H1 (cell line): ENCODE measurements at regions not wholly inside any gene's neighbourhood (a gene's known extent, or its start where the extent isn't known, plus 50 kb on each side); places are given as distances from the start of the nearest gene placed in this dataset.

ENCODE experiments used
- CTCF ChIA-PET: fragments of 300-600 bp; sonication (Branson Sonifier 250); formaldehyde crosslinking; loops from one replicate; lab custom pipeline; 2021; ENCODE audit not compliant: partially characterized antibody; lab: Charles Lee
- POLR2A ChIA-PET: fragments of 300-600 bp; sonication (Branson Sonifier 250); formaldehyde crosslinking; loops from one replicate; lab custom pipeline; 2021; ENCODE audit warnings: inconsistent platforms; ENCODE audit not compliant: partially characterized antibody; lab: Charles Lee
- DNase-seq, 2 experiments: peaks; one replicate each; pipeline versions ENCODE4 v3.0.0 to v3.0.0-alpha.2; 2010 to 2022; ENCODE audit warnings: low spot score in 2 of 2, low read depth in 1 of 2, mixed read lengths in 1 of 2
- FAIRE-seq: peaks from 2 replicates; lab custom pipeline; 2011; peaks lifted over from hg19 to GRCh38; lab: Jason Lieb, UNC
- H2AFZ ChIP-seq: 2 replicates; pipeline ENCODE4 v1.8.1; 2012; ENCODE audit warnings: low read length, inconsistent platforms
- H2AK5ac ChIP-seq: 2 replicates; pipeline ENCODE4 v1.6.1; 2013; ENCODE audit warnings: low read depth, low read length
- H2BK120ac ChIP-seq: replicated peaks from 2 replicates; pipeline ENCODE3; 2013; ENCODE audit warnings: low read depth, low read length, inconsistent platforms
- H2BK12ac ChIP-seq: 2 replicates; pipeline ENCODE4 v1.6.1; 2013; ENCODE audit warnings: low read depth, low read length
- H2BK15ac ChIP-seq: 2 replicates; pipeline ENCODE4 v1.6.1; 2013; ENCODE audit warnings: low read length
- H2BK20ac ChIP-seq: 2 replicates; pipeline ENCODE4 v1.6.1; 2013; ENCODE audit warnings: low read length
- H2BK5ac ChIP-seq: 2 replicates; pipeline ENCODE4 v1.6.1; 2013; ENCODE audit warnings: low read depth, low read length
- H3K14ac ChIP-seq: 2 replicates; pipeline ENCODE4 v1.6.1; 2013; ENCODE audit warnings: inconsistent platforms; ENCODE audit not compliant: insufficient read length
- H3K18ac ChIP-seq: 2 replicates; pipeline ENCODE4 v1.6.1; 2013; ENCODE audit warnings: low read length; ENCODE audit errors: extremely low read depth
- H3K23ac ChIP-seq: 2 replicates; pipeline ENCODE4 v1.6.1; 2013; ENCODE audit warnings: inconsistent platforms; ENCODE audit not compliant: insufficient read length
- H3K23me2 ChIP-seq: 2 replicates; pipeline ENCODE4 v1.6.1; 2013; ENCODE audit warnings: low read depth, low read length
- H3K27ac ChIP-seq: 2 replicates; pipeline ENCODE4 v1.6.1; 2011; ENCODE audit warnings: low read depth, low read length, inconsistent platforms
- H3K27me3 ChIP-seq, 4 experiments: replicated peaks in 1 of 4; 1 replicate in 1 of 4; 2 replicates in 3 of 4; pipeline versions ENCODE4 v1.6.1 to v1.8.1; 2011 to 2013; ENCODE audit warnings: low read length in 3 of 4, mild to moderate bottlenecking in 3 of 4, inconsistent platforms in 2 of 4, mixed read lengths in 2 of 4, moderate library complexity in 1 of 4; ENCODE audit not compliant: control insufficient read depth in 3 of 4, insufficient read depth in 3 of 4; ENCODE audit errors: extremely low read depth in 1 of 4
- H3K36me3 ChIP-seq, 4 experiments: 2 replicates each; pipeline versions ENCODE4 v1.6.1 to v1.8.1; 2011 to 2013; ENCODE audit warnings: mild to moderate bottlenecking in 4 of 4, low read length in 3 of 4, moderate library complexity in 2 of 4, control low read depth in 1 of 4, inconsistent platforms in 1 of 4; ENCODE audit not compliant: insufficient read depth in 4 of 4, control insufficient read depth in 2 of 4
- H3K4ac ChIP-seq: replicated peaks from 2 replicates; pipeline ENCODE3; 2013; ENCODE audit warnings: low read length, low read depth, mixed read lengths, inconsistent platforms; ENCODE audit not compliant: insufficient read length
- H3K4me1 ChIP-seq, 4 experiments: replicated peaks in 1 of 4; 1 replicate in 1 of 4; 2 replicates in 3 of 4; pipeline versions ENCODE4 v1.6.1 to v1.8.1; 2011 to 2013; ENCODE audit warnings: low read length in 3 of 4, inconsistent platforms in 2 of 4, mixed read lengths in 1 of 4; ENCODE audit not compliant: insufficient read depth in 4 of 4, control insufficient read depth in 3 of 4
- H3K4me2 ChIP-seq, 2 experiments: 2 replicates each; pipeline versions ENCODE4 v1.6.1 to v1.8.1; 2011 to 2013; ENCODE audit warnings: low read depth in 2 of 2, low read length in 2 of 2, control low read depth in 1 of 2, inconsistent platforms in 1 of 2, mild to moderate bottlenecking in 1 of 2; ENCODE audit not compliant: insufficient read depth in 1 of 2
- H3K4me3 ChIP-seq, 4 experiments: fragments of 200-600, 300-600 bp in 1 of 4; sonication (generic), shearing (Covaris generic), sonication (Bioruptor Twin) in 1 of 4; 2 replicates each; pipeline versions ENCODE4 v1.5.1 to v1.8.1; 2011 to 2016; ENCODE audit warnings: low read length in 4 of 4, low read depth in 3 of 4, control low read depth in 2 of 4, inconsistent platforms in 2 of 4, mild to moderate bottlenecking in 2 of 4, mixed read lengths in 1 of 4, moderate library complexity in 1 of 4; ENCODE audit not compliant: insufficient read depth in 2 of 4; ENCODE audit errors: extremely low read depth in 1 of 4
- H3K56ac ChIP-seq: replicated peaks from 2 replicates; pipeline ENCODE3; 2013; ENCODE audit warnings: low read depth, mild to moderate bottlenecking, mixed read lengths, low read length, inconsistent platforms; ENCODE audit not compliant: insufficient read length
- H3K79me1 ChIP-seq: 2 replicates; pipeline ENCODE4 v1.6.1; 2013; ENCODE audit warnings: low read depth, low read length, control low read depth
- H3K79me2 ChIP-seq, 2 experiments: 2 replicates each; pipeline versions ENCODE4 v1.6.1 to v1.8.1; 2012 to 2013; ENCODE audit warnings: low read length in 2 of 2, mild to moderate bottlenecking in 2 of 2, inconsistent platforms in 1 of 2; ENCODE audit not compliant: insufficient read depth in 2 of 2, control insufficient read depth in 1 of 2
- H3K9ac ChIP-seq, 4 experiments: replicated peaks in 1 of 4; 1 replicate in 1 of 4; 2 replicates in 3 of 4; pipeline versions ENCODE4 v1.6.1 to v1.8.1; 2011 to 2013; ENCODE audit warnings: low read depth in 3 of 4, low read length in 3 of 4, control low read depth in 2 of 4, mild to moderate bottlenecking in 2 of 4, moderate library complexity in 2 of 4, inconsistent platforms in 1 of 4; ENCODE audit errors: extremely low read depth in 1 of 4
- H3K9me3 ChIP-seq, 2 experiments: 2 replicates each; pipeline versions ENCODE4 v1.6.1 to v1.8.1; 2012 to 2013; ENCODE audit warnings: mild to moderate bottlenecking in 2 of 2, moderate library complexity in 2 of 2, control low read depth in 1 of 2, inconsistent platforms in 1 of 2, low read depth in 1 of 2, low read length in 1 of 2, mixed read lengths in 1 of 2; ENCODE audit not compliant: insufficient read depth in 2 of 2
- H4K20me1 ChIP-seq, 2 experiments: replicated peaks in 1 of 2; 2 replicates each; pipeline versions ENCODE3 to v1.8.1; 2011 to 2013; ENCODE audit warnings: inconsistent platforms in 2 of 2, low read length in 2 of 2, mild to moderate bottlenecking in 1 of 2; ENCODE audit not compliant: insufficient read depth in 2 of 2, control insufficient read depth in 1 of 2
- H4K5ac ChIP-seq: 2 replicates; pipeline ENCODE4 v1.6.1; 2013; ENCODE audit warnings: low read length, low read depth, mixed read lengths, inconsistent platforms; ENCODE audit not compliant: insufficient read length
- H4K8ac ChIP-seq: 2 replicates; pipeline ENCODE4 v1.8.0; 2013; ENCODE audit warnings: mild to moderate bottlenecking, moderate library complexity, low read length, inconsistent platforms; ENCODE audit not compliant: insufficient read depth; ENCODE audit errors: extremely low read depth
- H4K91ac ChIP-seq: replicated peaks from 2 replicates; pipeline ENCODE3; 2013; ENCODE audit warnings: low read length, mixed read lengths, inconsistent platforms; ENCODE audit not compliant: insufficient read length
- ASH2L ChIP-seq: fragments of 200-600, 300-600 bp; sonication (generic); IDR thresholded peaks from one replicate; pipeline ENCODE4 v1.7.1; 2017; ENCODE audit warnings: low read length
- BACH1 ChIP-seq: IDR thresholded peaks from 2 replicates; pipeline ENCODE4 v1.6.1; 2012; ENCODE audit warnings: low read length, improper control_type of control experiment
- CEBPB ChIP-seq: IDR thresholded peaks from 2 replicates; pipeline ENCODE4 v1.6.1; 2012; ENCODE audit warnings: low read depth, low read length
- CHD1 ChIP-seq: IDR thresholded peaks from 2 replicates; pipeline ENCODE4 v1.6.1; 2012; ENCODE audit warnings: low read depth, low read length, improper control_type of control experiment
- CHD2 ChIP-seq: IDR thresholded peaks from 2 replicates; pipeline ENCODE4 v1.6.1; 2012; ENCODE audit warnings: low read length, improper control_type of control experiment
- HDAC6 ChIP-seq: IDR thresholded peaks from one replicate; pipeline ENCODE4 v1.7.1; 2012; ENCODE audit warnings: low read depth, mild to moderate bottlenecking, inconsistent platforms, low read length, moderate library complexity
- KDM5A ChIP-seq: fragments of 200-600 bp; IDR thresholded peaks from 2 replicates; pipeline ENCODE4 v1.7.1; 2012; ENCODE audit warnings: mild to moderate bottlenecking, low read length, inconsistent platforms, mixed read lengths
- MAFK ChIP-seq: IDR thresholded peaks from 2 replicates; pipeline ENCODE4 v1.6.1; 2012; ENCODE audit warnings: low read depth, mild to moderate bottlenecking, improper control_type of control experiment, low read length
- POLR2AphosphoS5 ChIP-seq: IDR thresholded peaks from 2 replicates; pipeline ENCODE4 v1.6.1; 2011; ENCODE audit warnings: low read depth, low read length
- SP2 ChIP-seq: IDR thresholded peaks from 2 replicates; pipeline ENCODE4 v1.6.1; 2012; ENCODE audit warnings: mild to moderate bottlenecking, low read length, inconsistent platforms
- SP4 ChIP-seq: IDR thresholded peaks from 2 replicates; pipeline ENCODE4 v1.6.1; 2012; ENCODE audit warnings: low read length, inconsistent platforms
- SRF ChIP-seq: IDR thresholded peaks from 2 replicates; pipeline ENCODE4 v1.6.1; 2011; ENCODE audit warnings: mild to moderate bottlenecking, low read depth, low read length, moderate library complexity
- TAF7 ChIP-seq: optimal IDR thresholded peaks from 2 replicates; pipeline ENCODE3; 2011; ENCODE audit warnings: low read depth, mild to moderate bottlenecking, inconsistent platforms, low read length, moderate library complexity, borderline replicate concordance
- TEAD4 ChIP-seq: IDR thresholded peaks from 2 replicates; pipeline ENCODE4 v1.6.1; 2012; ENCODE audit warnings: low read depth, low read length, inconsistent platforms, mixed read lengths
- YY1 ChIP-seq: IDR thresholded peaks from 2 replicates; pipeline ENCODE4 v1.6.1; 2011; ENCODE audit warnings: low read depth, mild to moderate bottlenecking, low read length
- WGBS, 2 experiments: shearing (Covaris generic) in 1 of 2; methylation state at CpG; one replicate each; pipeline versions ENCODE4 v1.1.6 to v1.1.7; 2013 to 2015; ENCODE audit warnings: low lambda C conversion rate in 2 of 2, mixed read lengths in 2 of 2, inconsistent platforms in 1 of 2, low coverage in 1 of 2, missing lambda C conversion rate in 1 of 2; ENCODE audit not compliant: insufficient replicate concordance in 2 of 2, insufficient coverage in 1 of 2, insufficient read length in 1 of 2; ENCODE audit errors: extremely low coverage in 1 of 2, missing lambda C conversion rate in 1 of 2; 5-methylcytosine and 5-hydroxymethylcytosine counted together

DNA sequence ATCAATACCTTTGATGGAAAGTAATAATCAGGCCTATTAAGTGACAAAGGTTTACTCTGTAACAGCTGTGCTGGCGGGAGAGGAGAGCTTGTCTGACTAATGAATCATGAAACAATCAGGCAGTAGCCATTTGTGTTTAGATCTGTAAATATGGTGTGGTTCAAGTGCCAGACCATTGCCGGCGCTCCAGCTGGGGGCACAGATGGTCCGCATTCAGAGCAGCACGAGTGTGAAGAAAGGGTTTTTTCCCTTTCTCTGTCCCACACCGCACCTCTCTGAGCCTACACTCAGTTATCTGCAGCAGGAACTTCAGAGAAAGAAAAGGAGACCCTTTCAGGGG lies 111.3 kb upstream of the PAQR3 start:
- Histone ChIP-seq H3K23ac (no peak overlapping the region), H2BK12ac (no peak overlapping the region), H2BK20ac (no peak overlapping the region), H4K91ac (no peak overlapping the region), H3K56ac (no peak overlapping the region), H2BK120ac (no peak overlapping the region), H2AK5ac (no peak overlapping the region), H3K14ac (no peak overlapping the region), H4K5ac (no peak overlapping the region), H3K4me2 (no peak overlapping the region), H3K23me2 (no peaks in the 10 kb centered on the region), H3K9ac (no peak overlapping the region), H3K4ac (no peak overlapping the region), H3K27me3 (no peaks in the 10 kb centered on the region), H2BK15ac (no peak overlapping the region), H3K18ac (no peak overlapping the region), H3K79me1 (no peaks in the 10 kb centered on the region), H3K79me2 (no peaks in the 10 kb centered on the region), H3K27ac (no peak overlapping the region), H3K4me3 (no peak overlapping the region), H3K9me3 (no peaks in the 10 kb centered on the region), H4K20me1 (no peaks in the 10 kb centered on the region), H2AFZ (peak overlapping the region; percentile 43; the same call in 1 of the 2 replicates), H2BK5ac (no peak overlapping the region), H4K8ac (no peak overlapping the region), H3K36me3 (no peaks in the 10 kb centered on the region), H3K4me1 (no peaks in the 10 kb centered on the region)
- DNase-seq: no peak
- no peak for FAIRE-seq
- TF ChIP-seq CHD1: no peak
- no peak for TF ChIP-seq MAFK
- no peak for TF ChIP-seq CHD2
- TF ChIP-seq ASH2L: no peak
- TF ChIP-seq TAF7: no peak
- TF ChIP-seq TEAD4: no peak
- TF ChIP-seq BACH1: no peak
- TF ChIP-seq SP4: no peak
- no peak for TF ChIP-seq YY1
- no peak for TF ChIP-seq SP2
- no peak for TF ChIP-seq POLR2AphosphoS5
- TF ChIP-seq HDAC6: no peak
- no peak for TF ChIP-seq CEBPB
- no peak for TF ChIP-seq KDM5A
- no peak for TF ChIP-seq SRF
- POLR2A ChIA-PET: no interaction called here
- CTCF ChIA-PET: no interaction called here
- WGBS, 2 experiments: 94% methylated on average over 6 of the region's 6 CpGs; no CpG with 5 or more reads in 1 of the 2 experiments
